Right ventricle myocardium superior (tissue), 1 donor: ENCODE measurements at regions not wholly inside any gene's neighbourhood (a gene's known extent, or its start where the extent isn't known, plus 50 kb on each side); places are given as distances from the start of the nearest gene placed in this dataset.

Experiments
- ATAC-seq: fragments of 200-7000 bp; cut with Tn5 transposase; one replicate; pipeline ENCODE4 v1.9.1; 2020; ENCODE audit warnings: mild to moderate bottlenecking; ENCODE audit not compliant: poor library complexity
- DNase-seq: peaks from one replicate; pipeline ENCODE4 v3.0.0-alpha.2; 2020
- intact Hi-C: fragments of 100-400 bp; cut with DNase I; formaldehyde crosslinking; loops from one replicate; pipeline ENCODE4 v1.11.2; 2022
- donor health status: DM: no; HTN: yes; CAD: no; lungs with severe emphysema.

DNA sequence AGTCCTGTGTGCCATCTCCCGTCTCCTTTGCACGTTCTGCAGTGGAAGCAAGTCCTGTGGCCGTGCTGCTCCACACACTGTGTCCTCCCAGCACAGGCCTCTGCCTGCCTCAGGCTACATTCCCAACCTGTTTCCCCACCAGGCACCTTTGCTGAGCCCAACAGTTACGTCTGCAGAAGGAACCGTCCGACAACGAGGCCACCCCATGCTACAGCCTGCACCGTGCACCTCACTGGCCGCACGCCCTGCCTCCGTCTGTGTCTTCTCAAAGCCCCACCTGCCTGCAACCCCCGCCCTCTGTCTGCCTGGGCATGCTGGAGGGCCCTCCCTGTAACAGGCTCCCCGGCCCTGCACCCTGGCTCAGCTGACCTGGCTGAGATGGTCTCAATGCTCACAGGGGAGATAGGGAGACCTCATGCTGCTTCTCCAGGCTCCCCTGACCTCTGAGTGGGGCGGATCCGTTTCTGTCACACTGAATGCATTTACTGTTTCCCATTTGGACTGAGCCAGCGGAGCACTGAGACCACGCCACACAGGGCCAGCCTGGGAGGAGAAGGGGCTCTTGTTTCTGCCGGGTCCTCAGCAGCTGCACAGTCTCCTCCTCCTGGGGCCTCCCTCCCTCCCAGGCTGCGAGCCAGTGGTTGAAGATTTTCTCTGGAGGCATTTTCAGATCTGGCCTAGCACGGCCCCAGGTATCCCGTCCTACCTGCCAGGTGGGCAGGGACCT is 109.1 kb upstream of the OTOS start:
- ATAC-seq (no peak), DNase-seq (no peak)
- intact Hi-C loops: no loop called here

- DNase-seq (peak; percentile 34), ATAC-seq (no peak)
- intact Hi-C loops: no loop called here
Measured at GRCh38 chr2:240250150-240250984, 109.9 kb upstream of the OTOS start.

DNA sequence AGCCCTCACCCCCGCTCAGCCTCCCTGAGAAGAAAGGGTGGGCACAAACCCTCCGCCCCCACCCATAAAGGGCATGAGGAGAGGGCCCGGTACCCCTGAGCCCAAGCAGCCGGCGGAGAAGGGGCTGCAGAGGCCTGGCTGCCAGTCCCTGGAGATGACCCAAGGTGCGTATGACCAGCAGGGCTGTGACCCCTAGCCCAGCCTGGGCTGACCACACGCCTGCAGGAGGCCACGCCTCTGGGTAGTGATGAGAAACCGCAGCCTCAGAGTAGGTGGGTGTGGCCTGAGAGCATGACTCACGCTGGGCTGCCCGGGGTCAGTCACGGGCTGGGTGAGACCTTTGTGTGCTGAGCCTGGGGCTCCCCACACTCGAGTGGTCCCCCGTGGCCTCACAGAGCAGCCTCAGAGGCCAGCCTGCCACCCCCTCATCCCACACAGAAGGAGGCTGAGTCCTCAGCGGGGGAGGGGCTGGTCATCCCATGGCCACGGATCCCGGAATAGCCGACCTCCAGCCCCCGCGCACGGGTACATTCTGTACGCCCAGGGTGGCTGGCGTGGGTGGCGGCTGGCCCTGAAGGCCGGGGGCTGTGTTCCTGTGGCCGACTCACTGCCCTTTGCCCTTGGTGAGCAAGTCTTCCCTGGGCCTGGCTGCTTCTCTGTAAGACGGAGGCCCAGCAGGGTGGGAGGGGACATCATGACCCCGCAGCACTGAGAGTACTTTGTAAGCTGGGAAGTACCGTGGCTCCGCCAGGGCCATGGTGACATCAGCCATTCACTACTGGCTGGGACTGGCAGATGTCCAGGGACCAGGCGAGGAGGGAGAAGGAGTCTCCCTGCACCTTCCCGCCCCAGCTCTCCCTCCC is 110.8 kb upstream of the OTOS start:
- intact Hi-C loops: no loop called here
- peak; percentile 93 for DNase-seq
- ATAC-seq: peak; percentile 87

DNA sequence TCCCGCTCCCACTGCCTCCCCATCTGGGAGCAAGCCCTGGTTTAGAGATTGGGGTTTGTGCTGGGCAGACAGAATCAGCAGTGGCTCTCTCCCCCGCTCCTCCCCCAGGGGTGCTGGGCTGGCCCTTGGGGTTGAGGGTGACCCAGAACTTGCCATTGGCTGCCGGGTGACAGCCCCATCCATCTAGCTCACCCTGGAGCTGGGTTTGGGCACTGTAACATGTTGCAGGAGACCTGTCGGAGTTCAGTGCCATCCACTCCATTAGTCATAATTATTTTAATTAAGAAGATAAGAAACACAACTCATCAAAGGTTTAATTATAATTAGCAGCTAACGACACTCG is 111.4 kb upstream of the OTOS start:
- ATAC-seq (no peak), DNase-seq (no peak)
- intact Hi-C loops: no loop called here

DNA sequence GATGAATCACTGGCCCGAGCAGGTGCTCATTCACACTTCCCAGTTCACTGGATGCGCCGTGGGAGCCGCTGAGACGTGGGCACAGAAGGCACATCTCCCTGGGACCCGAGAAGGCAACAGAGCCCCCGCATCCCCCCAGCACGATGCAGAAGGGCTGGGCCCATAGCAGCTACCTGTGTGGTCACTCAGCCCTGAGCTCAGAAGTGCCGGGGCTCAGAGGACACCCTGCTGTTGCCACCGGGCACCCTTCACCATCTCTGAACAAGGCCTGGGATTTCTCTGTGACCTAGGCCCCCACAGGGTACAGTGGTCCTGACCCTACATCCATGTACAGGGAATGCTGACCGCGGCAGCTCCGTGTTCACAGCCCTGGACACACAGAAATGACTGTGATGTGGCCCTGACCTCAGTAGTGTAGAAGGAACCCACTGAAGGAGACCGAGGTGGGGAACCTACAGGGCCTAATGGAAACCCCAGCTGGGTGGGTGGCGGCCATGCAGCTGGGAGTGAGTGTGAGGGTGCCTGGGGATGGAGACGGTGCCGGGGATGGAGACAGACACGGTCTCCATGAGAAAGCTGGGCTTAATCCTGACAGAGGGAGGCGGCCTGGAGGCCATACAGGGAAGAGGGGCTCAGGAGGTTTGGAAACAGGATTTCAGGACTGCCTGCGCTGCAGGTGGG is 111.9 kb upstream of the OTOS start:
- DNase-seq: peak; percentile 46

DNA sequence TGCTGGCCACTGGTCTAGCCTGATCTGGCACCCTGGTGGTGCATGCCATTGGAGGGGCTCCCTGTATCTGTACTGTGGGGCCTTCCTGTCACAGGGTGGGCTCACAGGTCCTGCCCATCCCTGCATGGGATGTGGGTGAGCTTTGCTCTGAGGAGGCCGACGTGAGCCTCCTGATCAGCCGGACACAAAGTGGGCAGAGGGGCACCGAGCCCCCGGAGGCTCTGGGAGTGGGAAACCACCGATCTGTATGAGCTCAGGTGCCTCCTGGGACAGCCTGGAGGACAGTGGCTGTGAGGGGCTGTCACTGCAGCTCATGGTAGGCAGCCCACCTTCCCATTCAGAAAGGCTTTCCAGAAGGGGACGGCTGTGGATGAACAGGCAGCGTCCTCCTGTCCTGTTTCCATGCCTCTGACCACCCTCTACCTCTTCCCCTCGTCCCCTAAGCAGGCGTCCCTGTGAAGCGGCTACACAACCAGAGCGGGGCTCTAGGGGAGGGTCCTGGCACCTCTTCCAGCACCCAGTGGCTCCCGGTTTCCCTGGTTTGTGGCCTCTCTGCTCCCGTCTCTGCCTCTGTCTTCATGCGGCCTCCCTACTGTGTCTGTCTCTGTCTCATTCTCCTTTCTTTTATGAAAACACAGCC is 112.5 kb upstream of the OTOS start:
- intact Hi-C loops: no loop called here
- DNase-seq: no peak

More for the DNA sequence above, 111.9 kb upstream of the OTOS start:
- intact Hi-C loops: no loop called here
- ATAC-seq: no peak

GRCh38 chr2:240253583-240254145 is 113.2 kb upstream of the OTOS start:
- intact Hi-C loops: no loop called here
- no peak for ATAC-seq
- DNase-seq: no peak

More for the DNA sequence above, 112.5 kb upstream of the OTOS start:
- no peak for ATAC-seq

- ATAC-seq (no peak), DNase-seq (no peak)
- intact Hi-C loops: no loop called here
Measured at GRCh38 chr2:240254337-240255164, 114.1 kb upstream of the OTOS start.

DNA sequence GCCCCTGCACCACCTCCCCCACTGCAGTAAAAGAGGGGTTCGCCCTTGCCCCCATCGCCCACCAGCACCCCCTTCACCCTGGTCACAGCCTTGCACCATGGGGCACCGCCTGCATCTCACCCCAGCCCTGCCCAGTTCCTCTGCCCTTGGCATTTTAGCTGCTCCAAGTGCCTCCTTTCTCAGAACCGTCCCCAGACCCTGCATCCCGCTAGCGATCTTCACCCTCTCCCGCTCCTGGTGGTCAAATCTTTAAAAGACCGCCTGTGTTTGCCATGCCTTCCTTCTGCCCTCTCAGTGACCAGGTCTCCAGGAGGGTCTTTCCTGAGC is 114.7 kb upstream of the OTOS start:
- no peak for DNase-seq
- ATAC-seq: no peak
- intact Hi-C loops: no loop called here

DNA sequence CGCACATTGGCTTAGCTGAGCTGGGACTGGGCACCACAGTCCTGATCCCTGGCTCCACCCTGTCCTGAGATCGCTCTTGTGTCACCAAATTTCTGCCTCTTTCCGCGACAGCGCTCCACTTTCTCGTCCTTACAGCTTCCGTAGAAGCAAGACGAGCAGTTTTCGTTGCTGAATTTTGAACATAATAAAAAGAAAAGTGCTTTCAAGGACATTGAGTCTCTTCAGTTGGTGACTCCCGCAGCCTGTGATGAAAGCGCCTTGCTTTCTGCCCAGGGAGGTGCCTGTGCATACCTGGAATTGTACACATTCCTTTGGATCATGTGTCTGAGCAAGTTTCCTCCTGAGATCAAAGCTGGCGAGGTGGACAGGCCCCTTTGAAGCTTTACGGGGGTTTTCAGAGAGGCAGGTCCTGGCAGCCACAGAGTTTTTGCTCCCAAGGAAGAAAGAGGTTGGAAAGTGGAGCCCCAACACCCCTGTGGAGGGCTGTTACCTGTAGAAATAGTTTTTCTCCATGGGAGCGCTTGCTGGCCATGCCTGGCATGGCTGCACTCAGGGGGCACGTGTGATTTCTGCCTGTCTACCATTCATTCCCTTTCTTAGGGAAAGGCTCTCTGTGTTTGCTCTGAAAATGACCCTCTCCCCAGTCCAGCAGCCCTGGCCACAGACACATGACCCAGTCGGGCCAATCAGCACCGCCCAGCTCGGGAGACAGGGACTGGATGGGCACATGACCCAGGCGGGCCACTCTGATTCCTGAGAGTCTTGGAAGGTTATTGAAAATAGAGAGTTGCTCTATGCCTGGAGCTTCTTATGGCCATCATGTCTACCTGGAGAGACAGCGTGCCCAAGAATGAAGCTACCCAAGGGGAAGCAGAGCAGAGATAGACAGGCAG is 115.6 kb upstream of the OTOS start:
- DNase-seq (no peak), ATAC-seq (no peak)

DNA sequence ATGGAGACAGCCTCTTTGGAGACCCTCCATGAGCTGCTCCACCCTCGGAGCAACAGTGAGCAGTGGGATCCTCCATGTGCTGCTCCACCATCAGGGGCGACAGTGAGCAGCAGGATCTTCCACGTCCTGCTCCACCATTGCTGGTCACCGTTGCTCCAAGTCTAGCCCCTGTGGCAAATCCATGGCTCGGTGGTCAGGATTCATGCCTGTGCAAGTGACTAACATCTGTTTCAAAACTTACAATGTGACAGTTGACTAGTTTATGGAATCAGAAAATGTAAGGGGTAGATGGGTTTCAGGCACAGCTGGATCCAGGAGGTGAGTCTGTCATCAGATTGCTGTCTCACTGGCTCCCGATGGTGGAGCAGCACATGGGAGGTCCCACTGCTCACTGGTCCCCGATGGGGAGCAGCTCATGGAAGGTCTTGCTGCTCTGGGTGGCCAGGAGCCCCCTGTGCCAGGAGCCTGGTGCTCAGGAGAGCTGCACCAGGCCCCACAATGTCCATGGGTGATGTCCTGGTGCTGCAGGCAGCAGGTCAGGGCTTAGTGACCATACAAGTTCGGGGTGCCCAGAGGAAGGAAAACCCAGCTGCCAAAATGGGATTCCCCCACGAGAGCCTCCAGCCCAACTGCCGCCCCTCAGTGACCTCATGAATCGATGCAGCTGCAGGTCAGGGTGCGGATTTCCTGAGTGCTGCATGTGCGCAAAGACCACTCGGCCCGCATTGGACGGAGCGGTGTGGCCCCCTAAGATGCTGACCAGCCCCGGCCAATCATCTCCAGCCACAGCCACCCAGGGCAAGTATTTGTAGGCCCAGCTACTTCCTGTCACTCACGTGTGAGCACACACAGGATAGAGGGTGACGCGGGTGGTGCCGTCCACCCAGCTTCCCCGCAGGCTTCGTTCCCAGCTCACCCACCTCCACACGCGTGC is 116.5 kb upstream of the OTOS start:
- DNase-seq: peak; percentile 41
- intact Hi-C loops: no loop called here
- no peak for ATAC-seq

More for the DNA sequence above, 115.6 kb upstream of the OTOS start:
- intact Hi-C loops: no loop called here

DNA sequence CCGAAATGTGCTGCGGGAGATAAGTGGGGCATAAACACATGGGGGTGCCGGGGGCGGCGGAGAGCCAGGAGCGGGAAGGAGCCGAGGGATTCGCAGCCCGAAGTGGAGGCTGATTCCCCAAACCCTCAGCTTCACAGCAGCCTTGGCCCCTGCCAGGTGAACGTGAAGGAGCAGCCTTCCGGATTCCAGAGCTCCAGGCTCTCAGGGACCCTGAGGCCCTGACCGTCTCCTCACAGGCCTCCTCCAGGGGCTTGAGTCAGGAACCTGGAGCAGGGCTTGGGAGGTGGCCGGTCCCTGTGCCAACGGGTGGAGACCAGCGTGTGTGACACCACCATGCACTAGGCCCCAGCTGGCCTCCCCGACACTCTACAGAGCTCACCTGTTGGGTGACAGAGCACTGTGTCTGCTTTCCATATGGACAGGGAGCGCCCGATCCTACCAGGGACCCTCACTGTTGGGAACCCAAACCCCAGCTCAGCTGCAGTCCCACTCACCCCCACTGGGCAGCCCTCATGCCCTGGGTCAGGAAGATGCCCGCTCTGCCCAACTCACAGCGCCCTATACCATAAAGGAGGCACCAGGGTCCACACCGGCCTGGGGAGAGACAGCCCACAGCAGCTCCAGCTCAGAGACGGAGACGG is 117.6 kb upstream of the OTOS start:
- intact Hi-C loops: loop anchor here (2.0 kb wide), 1 partner anchor 21 kb away; no protein-coding TSS in a partner anchor
- DNase-seq (no peak), ATAC-seq (no peak)

GRCh38 chr2:240258685-240259084 is 118.2 kb upstream of the OTOS start:
- ATAC-seq (no peak), DNase-seq (no peak)
- intact Hi-C loops: loop anchor here (2.0 kb wide), 1 partner anchor 22 kb away; no protein-coding TSS in a partner anchor

GRCh38 chr2:240259201-240259923 is 118.9 kb upstream of the OTOS start:
- DNase-seq: peak; percentile 89
- ATAC-seq: peak; percentile 93
- intact Hi-C loops: loop anchor here (2.0 kb wide), 1 partner anchor 23 kb away; no protein-coding TSS in a partner anchor
